Ammon's horn (tissue), 1 donor: ENCODE measurements at regions not wholly inside any gene's neighbourhood (a gene's known extent, or its start where the extent isn't known, plus 50 kb on each side); places are given as distances from the start of the nearest gene placed in this dataset.
"Not testable (repeated sequence)": the region's sequence is repeated elsewhere in the genome, so short reads cannot be mapped to it uniquely, and the experiment has no call there.

ENCODE experiments used
- DNase-seq: peaks from one replicate; pipeline ENCODE4 v3.0.0-alpha.2; 2016; ENCODE audit warnings: low spot score

DNA sequence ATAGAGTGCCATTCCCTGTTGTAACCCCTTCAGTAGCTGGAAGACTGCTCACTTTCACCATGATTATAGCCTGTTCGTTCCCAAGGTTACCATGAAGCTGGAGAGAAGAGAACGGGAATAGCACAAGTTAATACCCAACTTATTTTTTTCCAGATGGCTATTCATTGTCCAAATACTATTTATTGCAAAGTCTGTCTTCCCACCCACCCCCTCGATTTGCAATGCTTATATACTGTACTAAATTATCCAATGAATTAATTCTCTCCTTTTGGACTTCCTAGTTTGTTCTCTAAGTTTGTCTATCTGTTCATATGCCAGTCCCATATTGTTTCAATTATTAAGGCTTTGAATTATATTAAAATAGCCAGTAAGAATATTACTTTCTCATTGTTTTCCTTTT is 231.0 kb downstream of the RAB11FIP4 start:
- no peak for DNase-seq

DNA sequence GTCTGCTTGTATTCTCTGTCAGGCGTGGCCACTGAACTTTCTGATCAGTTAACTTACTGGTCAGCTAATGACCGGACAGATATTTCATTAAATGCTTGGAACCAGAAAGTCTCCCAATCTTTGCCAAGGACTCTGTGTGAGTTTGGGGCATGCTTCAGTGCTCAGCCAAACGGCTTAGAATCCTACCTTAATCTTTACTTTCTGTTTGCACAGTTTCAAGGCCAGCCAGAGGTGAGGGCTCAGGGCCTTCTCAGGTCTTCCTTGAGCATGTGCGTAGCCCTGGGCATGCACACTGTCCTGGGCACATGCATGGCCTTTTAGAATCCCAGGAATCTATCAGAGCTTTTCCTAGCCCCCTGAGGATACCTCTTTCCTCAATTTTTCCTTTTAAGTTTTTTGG is 230.1 kb downstream of the RAB11FIP4 start:
- DNase-seq: no peak

DNA sequence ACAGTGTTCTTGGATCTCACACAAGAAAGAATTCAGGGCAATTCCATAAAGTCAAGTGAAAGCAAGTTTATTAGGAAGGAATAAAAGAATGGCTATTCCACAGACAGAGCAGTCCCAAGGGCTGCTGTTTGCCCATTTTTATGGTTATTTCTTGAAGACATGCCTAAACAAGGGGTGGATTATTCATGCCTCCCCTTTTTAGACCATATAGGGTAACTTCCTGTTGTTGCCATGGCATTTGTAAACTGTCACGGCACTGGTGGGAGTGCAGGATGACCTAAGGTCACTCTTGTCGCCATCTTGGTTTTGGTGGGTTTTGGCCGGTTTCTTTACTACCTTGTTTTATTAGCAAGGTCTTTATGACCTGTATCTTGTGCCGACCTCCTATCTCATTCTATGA is 219.6 kb downstream of the RAB11FIP4 start:
- not testable (repeated sequence) for DNase-seq

DNA sequence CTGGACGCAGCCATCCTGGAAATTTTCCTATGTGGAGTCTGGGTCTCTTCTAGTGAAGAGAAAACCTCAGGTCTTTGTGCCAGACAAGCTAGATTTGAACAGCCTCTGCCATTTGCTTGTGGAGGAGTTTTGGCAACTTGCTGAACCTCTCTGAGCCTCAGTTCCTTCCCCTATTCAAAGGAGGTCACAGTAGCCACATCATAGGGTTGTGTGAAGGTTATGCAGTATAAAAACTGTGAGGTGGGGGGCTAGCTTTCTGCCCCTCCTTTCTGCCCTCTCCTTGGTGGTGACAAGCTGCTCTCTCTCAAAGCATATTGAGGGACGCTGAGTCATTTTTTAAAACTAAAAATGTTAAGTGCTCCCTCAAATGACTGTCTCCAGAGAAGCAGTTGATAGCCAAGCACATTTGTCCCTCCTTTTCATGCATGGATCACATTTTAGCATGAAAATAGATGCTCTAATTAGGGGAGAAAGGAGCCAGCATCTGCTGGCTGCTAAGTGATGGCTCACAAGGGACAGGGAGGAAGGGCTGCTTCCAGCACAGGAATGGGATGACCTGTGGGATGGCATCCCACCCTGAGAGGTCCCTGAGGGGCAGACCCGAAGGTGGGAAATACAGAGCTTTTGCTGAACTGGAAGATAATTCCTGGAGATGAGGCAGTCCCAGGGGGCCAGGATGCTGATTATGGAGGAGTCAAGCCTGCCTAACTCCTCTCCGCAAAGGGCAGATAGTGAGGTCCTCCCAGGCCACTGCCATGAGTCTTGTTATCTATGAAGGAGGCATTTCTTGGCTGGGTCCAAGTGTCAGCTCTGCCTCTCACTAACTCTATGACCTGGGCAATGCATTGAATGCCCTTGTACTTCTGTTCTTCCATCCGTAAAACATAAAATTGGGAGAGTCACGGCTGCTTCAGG is 218.8 kb downstream of the RAB11FIP4 start:
- no peak for DNase-seq

DNA sequence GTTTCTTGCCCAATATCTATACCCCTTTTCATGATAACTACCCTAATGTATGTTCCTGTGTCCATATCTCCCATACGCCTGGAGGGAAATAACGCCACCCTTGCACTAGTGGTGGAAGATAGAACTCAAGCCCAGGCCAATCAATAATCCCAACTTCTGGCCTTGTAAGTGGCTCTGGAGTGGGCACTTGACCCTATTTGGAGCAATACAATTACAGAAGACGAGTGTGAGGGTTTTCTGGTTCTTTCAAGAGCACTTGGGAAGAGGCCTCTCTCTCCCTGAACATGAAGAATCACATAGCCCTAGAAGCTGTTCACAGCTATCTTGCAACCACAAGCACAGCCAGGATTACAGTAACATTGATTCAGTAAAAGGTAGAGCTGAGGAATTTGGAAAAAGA is 217.9 kb downstream of the RAB11FIP4 start:
- no peak for DNase-seq

DNA sequence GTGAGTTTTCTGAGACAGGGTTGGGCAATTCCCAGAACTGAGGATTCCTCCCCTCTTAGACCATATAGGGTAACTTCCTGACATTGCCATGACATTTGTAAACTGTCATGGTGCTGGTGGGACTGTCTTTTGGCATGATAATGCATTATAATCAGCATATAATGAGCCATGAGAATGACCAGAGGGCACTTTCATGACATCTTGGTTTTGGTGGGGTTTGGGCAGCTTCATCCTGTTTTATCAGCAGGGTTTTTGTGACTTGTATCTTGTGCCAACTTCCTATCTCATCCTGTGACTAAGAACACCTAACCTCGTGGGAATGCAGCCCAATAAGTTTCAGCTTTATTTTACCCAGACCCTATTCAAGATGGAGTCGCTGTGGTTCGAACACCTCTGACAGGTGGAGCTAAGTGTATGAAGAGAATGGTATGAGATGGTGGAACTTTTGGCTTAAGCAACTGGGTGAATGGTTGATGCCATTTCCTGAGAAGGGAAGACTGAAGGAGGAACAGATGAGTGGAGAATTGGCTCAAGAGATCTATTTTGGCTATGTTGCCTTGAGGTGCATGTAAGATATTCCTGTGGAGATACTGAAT is 217.3 kb downstream of the RAB11FIP4 start:
- no peak for DNase-seq

DNA sequence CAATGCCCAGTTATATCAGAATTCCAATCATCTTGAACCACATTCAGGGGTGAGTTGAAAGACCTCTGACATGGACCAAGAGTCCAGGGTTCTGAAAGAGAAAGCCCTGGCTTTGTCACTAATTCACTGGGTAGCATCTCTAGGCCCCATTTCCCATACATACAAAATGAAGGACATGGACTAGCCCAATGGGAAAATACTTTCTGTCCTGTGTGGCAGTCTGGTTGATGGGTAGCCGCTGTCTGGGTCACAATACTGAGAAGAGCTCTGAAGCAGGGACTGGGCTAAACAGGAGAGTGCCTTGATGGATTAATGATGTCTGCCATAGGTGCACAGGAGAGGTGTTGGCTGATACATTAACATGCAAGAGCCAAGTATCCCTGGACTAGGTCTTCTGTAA is 214.3 kb downstream of the RAB11FIP4 start:
- no peak for DNase-seq

DNA sequence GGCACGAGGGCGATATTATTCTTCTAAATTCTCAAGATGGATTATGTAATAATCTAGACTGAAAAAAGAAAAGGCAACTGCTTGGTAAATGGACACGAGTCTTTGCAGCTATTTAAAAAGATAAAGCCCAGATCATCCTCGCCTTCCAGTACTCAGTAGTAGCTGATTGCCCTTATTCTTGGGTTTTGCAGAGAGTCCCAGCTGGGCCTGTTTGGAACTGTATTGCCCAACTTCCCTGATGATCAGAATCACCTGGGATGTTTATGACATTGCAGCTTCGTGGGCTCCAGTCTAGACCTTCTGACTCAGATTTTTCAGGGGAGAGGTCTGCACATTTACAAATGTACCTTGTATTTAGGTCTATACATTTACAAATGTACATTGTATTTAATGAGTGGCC is 213.5 kb downstream of the RAB11FIP4 start:
- no peak for DNase-seq

DNA sequence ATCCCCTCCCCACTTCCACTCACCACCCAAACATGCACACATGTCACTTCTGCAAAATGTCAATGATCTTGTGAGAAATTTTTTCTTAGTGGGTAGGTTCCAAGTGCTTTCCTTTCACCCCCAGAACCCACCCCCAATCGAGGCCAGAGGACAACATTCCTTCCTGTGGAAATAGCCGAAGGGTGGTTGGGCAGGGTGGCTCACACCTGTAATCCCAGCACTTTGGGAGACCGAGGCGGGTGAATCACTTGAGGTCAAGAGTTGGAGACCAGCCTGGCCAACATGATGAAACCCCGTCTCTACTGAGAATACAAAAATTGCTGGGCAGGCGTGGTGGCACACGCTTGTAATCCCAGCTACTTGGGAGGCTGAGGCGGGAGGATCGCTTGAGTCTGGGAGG is 208.7 kb downstream of the RAB11FIP4 start:
- not testable (repeated sequence) for DNase-seq

DNA sequence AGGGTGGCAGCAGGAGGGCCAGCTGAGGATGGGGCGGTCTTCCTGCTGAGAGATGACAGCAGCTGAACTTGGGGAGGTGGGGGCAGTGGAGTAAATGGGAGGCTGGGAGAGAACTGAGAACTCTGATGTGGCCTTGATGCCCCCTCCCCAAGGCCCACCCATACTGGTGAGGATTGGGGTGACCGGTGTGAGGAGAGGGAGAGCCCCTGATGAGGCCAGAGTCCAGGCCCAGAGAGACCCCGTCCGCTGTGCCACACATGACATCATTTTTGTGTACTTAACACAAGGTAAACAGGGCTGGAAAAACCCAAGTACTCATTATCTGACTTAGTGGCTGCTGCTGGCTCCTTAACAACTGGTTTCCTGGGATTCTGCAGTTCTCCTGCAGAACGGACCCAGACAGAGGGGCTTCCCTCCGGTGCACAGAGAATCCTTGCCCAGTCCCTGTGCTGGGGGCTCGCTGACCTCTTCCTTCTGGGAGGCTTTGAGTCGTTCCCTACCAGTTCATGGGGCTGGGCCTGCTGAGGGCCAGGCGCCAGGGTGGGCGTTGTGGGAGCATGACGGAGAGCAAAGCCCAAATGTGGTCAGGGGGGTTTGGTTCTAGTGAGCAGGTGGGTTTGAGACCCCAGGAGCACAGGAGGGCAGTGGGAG is 207.6 kb downstream of the RAB11FIP4 start:
- DNase-seq: no peak

DNA sequence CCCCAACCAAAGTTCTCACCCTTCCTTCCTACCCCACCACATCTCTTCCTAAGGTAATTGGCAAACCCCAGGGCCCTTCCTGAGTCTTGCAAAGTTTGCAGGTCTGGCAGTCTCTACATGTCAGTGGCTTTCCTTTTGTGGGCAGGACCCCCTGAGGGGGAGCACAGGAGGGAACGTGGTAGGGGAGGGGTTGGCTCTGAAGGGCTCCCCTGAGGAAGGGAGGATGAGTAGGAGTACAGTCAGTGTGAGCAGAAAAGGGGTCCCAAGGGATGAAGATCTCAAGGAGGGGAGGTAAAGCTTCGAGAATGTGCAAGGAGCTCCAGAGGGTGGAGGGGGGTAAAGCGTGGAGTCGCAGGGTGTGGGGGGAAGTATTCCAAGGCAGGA is 206.9 kb downstream of the RAB11FIP4 start:
- no peak for DNase-seq

DNA sequence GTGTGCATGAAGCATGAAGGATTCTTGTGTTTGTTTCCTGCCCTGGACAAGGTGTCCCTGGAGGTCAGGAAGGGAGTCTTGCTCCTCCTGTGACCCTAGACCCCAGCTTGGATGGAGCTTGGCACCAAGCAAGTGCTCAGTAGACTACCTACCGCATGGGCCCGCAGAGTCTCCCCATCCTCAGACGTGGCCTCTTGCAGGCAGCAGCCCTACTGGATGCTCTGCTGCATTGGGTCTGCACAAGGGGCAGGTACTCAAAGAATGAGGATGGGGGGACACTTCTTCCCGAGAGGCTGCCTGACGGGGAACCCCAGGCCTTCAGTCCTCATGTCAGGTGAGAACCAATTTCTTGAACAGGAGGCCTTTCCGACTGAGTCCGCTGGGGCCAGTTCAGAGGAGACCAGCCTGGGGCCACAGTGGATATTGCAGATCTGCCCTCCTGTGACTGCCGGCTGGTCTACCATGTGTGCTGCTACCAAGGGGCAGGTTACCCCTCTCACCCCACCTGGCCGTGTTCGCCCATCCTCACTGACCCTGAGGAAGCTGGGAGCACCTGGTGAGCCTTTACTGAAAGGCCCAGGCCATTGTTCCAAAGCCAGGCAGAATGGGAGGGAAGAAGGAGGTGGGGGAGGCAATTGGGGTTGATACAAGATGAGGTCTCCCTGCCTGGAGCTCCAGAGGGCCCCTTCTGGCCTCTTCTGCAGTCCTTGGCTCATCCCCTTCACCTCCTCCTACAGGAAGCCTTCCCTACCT is 206.3 kb downstream of the RAB11FIP4 start:
- no peak for DNase-seq

DNA sequence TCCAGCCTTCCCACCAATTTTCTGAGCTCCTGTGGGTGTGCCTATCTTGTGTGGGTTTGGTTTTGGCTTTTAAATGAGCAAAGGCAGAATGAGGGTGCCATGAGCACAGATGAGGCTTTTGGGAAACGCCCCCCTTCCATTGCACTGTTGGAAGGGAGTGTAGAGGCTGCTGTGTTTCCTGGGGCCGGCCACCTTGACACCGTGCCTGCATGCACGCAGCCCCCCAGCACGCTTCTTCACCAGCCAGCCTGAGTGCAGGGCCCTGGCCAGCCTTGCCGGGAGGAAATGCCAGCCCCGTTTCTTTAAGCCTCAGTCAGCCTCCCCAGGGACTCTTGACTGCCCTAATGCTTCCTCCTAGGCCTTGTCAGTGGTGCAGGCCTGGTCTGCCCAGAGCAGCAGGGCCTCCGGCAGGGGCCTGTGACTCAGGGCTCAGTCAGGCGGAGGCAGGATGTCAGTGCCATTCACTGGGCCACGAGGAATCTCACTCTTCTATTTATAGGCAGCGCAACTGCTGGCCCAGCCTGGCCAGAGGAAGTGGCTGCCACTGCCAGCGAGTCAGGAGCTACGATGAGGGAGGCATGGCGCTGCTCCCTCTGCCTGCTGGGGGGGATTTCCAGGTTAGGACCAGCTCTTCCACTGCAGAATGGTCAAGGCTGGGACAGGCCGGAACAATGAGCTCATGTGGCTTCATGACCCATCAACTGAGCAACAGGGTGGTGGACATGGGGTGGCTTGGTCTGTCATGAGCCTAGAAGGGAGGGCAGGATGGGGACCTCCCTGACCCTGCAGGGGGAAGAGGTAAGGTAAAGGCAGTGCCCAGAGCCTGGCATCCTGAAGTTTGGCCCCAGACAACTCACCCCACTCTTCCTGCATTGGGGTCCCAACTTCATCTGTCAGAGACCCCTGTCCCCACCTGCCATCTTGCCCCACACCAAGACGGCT is 205.2 kb downstream of the RAB11FIP4 start:
- peak; percentile 79 for DNase-seq

DNA sequence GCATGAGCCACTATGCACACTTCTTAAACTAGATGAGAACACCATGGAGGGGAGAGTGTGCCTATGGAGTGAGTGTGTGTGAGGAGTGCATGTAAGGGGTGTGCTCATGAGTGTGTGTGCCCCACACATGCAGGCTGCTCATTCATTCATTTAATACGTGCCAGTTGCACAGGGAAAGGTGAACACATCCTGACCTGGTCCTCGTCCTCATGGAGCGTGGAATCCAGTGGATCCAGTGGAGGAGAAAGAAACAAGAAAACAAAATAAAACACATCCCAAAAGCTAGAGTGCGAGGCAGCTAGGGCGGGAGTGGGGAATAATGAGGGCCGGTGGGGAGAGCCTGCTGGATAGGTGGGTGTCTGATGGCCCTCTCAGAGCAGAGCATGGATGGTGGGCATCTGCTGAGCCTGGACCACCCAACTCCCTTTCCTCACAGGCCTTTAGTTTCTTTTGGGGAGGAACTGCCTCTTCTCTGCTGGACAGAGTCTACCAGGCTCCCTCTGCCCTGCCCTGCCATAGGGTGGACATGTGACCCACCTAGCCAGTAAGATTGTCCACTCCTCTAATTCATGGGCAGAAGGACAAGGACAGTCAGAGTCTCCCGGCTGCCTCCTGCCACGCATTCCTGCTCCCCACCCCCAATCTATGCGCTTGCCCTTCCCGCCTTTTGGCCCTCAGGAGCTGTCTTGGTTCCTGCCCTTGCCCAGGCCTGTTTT is 204.3 kb downstream of the RAB11FIP4 start:
- no peak for DNase-seq

DNA sequence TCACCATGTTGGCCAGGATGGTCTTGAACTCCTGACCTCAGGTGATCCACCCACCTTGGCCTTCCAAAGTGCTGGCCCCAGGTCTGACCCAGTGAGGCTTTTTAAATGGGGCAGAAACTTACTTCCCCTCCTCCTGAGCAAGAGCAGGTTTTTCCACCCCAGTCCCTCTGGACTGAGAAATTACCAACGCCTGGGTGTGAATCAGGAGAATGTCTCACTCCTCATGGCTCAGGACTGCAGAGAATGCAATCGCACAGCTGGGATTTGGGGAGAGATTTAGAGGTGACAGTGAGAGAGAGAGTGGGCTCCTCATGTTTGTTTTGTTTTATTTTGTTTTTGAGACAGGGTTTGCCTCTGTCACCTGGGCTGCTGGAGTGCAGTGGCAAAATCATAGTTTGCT is 203.6 kb downstream of the RAB11FIP4 start:
- no peak for DNase-seq

DNA sequence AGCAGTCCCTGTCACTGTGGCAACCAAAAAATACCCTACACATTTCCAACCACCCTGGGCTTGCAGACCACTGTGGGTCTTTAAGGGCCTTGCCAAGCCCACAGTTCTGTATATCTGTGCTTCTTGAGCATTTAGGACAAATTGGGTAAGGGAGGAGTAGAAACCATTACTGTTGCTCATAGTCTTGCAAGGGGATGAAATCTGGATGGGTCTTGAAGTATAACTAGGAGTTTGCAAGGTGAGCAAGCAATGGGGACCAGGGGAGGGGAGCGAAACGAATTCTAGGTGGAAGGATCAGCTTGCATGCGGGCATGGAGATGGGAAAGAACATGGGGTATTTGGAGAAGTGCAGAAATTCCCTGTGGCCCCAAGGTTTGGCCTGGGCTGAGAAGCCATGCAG is 202.9 kb downstream of the RAB11FIP4 start:
- no peak for DNase-seq

DNA sequence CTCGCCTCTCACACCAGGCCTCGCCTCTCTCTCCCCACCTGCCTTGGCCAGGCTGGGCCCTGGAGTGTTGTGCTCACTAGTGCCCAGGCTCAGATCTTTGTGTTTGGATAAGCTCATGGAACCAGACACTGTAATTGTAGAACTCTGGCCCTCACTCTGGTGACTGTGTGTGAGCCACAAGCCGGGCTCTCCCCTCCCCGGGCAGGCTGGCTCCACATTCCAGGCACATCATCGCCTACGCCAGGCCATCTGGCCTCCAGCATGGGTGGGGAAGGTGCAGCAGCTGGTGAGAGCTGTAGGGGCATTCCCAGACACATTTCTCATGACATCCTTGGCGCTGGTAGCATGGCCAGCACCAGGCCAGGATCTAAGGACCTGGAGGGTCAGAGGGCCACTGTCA is 202.3 kb downstream of the RAB11FIP4 start:
- no peak for DNase-seq

DNA sequence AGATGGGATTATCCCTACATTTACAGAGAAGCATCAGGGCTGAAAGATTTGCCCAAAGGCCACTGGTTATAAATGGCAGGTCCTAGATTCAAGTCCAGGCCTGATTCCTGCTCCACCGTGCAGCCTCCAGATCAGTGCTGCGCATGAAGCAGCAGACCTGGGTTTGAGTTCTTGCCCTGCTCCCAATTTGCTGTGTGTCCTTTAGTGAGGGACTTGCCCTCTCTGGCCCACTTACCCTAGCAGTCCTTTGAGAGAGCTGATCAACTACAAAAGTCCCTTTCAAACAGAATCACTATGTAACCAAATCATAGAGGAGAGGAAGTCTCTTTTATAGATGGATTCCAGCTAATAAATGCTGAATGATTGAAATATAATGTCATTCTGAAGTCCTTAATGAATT is 200.4 kb downstream of the RAB11FIP4 start:
- no peak for DNase-seq

DNA sequence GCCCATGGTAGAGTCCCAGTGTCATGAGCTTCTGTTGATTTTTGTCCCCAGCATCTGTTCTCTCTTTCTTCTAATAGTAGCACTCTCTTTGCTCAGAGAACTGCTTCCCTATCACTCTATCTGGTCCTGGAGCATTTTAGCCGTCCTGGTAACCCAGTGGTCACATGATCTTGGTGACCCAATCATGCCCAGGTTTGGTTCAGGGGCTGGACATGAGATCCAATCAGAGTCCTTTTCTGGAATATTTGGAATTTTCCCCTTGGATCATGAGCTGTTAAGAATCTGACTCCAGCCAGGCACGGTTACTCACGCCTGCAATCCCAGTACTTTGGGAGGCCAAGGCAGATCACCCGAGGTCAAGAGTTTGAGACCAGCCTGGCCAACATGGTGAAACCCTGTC is 197.0 kb downstream of the RAB11FIP4 start:
- DNase-seq: no peak

DNA sequence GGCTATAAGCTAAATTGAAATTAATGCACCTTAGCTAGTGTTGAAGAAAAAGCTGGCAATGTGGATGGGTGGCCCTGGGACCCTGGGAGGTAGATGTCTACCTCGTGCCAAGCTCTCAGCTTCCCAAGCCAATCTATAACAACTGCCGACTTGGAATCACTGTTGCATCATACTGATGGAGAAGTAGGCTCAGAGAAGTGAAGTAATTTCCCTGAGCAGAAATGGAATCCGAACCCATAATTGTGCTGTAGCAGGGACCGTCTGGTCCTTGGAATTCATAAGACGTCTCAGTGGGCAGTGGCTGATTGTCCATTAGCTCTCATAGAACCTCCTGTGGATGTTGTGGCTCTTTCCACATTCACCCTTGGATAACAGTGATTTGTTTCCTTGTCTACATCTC is 196.6 kb downstream of the RAB11FIP4 start:
- no peak for DNase-seq
